Lower leg skin (tissue), 4 donors: ENCODE measurements at regions not wholly inside any gene's neighbourhood (a gene's known extent, or its start where the extent isn't known, plus 50 kb on each side); places are given as distances from the start of the nearest gene placed in this dataset.

Source experiments
- DNase-seq, 2 donors: peaks; one replicate each; pipeline ENCODE4 v3.0.0-alpha.2; 2019; ENCODE audit warnings: low spot score in 2 of 2
- H3K4me3 ChIP-seq: fragments of 200-600 bp; sonication (generic); 2 replicates; pipeline ENCODE4 v1.5.1; 2017; ENCODE audit warnings: mild to moderate bottlenecking, low read depth; ENCODE audit not compliant: poor library complexity, severe bottlenecking
- POLR2A ChIP-seq, 2 donors: fragments of 450-650 bp; IDR thresholded peaks; one replicate each; pipeline ENCODE4 v1.6.1; 2016 to 2017; ENCODE audit warnings: antibody characterized with exemption in 2 of 2, mild to moderate bottlenecking in 1 of 2, moderate library complexity in 1 of 2
- WGBS, 2 donors: methylation state at CpG; one replicate each; pipeline ENCODE4 v1.1.5; 2018; 5-methylcytosine and 5-hydroxymethylcytosine counted together
- intact Hi-C: fragments of 100-400 bp; cut with DNase I; formaldehyde crosslinking; loops from one replicate; pipeline ENCODE4 v1.15.0; 2023; ENCODE audit warnings: low total_unique reads
- TF ChIP-seq, protein P1 (sequence below), 3 donors: fragments of 450-650 bp; IDR thresholded peaks; one replicate each; pipeline ENCODE4 v1.5.1; 2016; ENCODE audit warnings: antibody characterized with exemption in 3 of 3, mild to moderate bottlenecking in 3 of 3, moderate library complexity in 2 of 3

DNA sequence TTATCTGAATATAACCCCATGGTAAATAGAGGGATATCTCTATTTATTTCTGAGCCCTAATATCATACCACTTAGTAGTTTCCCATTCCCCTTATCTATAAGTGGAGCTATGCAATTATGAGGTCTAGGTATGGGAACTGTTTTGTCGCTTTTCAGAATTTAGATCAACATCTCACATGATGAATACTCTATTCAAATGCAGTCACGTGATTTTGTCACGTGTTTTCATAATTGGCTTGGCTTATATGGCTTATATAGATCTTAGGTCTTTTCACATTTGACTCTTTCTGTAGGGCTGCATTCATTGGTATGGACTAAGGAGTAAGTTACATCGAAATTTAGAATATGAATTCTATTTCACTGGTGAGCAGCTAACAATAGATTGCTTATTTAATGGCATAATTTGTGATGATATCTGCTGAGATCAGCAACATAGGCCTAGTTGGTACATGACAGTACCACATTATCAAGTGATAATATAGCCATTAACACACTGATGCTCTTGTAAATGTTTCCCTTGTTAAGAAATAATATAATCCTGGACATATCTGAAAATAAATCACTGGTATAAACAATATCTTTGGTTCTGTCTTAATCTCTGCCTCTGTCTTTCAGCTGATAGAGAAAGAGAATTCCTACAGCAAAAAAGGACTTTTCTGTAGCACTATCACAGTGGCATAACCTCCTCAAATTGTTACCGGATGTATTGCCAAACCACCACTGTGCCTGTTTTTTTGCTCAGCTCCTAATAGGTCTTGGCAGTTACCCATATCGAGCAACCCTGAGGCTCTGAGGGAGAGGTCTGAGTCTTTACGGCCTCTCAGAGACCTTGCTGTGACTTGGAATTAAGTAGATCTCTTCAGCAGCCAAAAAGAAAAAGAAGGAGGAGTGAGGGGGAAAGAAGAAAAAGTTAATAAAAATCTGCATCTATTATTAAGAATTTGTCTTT, 357.1 kb downstream of the ZPLD1 start:
- no peak overlapping the region for H3K4me3 ChIP-seq
- TF ChIP-seq POLR2A (IDR thresholded peaks at IDR 0.05), result no peak
- TF ChIP-seq, protein P1, sequence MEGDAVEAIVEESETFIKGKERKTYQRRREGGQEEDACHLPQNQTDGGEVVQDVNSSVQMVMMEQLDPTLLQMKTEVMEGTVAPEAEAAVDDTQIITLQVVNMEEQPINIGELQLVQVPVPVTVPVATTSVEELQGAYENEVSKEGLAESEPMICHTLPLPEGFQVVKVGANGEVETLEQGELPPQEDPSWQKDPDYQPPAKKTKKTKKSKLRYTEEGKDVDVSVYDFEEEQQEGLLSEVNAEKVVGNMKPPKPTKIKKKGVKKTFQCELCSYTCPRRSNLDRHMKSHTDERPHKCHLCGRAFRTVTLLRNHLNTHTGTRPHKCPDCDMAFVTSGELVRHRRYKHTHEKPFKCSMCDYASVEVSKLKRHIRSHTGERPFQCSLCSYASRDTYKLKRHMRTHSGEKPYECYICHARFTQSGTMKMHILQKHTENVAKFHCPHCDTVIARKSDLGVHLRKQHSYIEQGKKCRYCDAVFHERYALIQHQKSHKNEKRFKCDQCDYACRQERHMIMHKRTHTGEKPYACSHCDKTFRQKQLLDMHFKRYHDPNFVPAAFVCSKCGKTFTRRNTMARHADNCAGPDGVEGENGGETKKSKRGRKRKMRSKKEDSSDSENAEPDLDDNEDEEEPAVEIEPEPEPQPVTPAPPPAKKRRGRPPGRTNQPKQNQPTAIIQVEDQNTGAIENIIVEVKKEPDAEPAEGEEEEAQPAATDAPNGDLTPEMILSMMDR (IDR thresholded peaks at IDR 0.05), result no peak
- intact Hi-C loops, result no loop called here
- WGBS, 2 donors, result 44 to 48% methylated on average over 7 of the region's 7 CpGs
- no peak for DNase-seq

DNA sequence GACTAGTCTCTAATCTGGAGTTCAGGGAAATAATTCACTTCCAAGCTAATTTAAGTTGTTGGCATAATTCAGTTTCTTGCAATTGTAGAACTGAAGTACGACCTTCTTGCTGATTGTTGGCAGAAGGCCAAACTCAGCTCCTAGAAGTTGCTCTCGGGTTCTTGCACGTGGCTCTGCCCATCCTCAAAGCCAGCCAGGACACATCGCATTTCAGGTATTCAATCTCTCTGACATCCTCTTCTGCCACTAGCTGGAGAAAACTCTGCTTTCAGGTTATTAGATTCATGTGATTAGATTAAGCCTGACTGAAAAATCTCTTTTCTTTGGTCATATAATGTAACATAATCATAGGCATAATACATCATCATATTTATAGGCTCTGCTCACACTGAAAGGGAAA, 362.0 kb downstream of the ZPLD1 start:
- DNase-seq, result no peak
- WGBS, 2 donors, result 32 to 35% methylated on average over 4 of the region's 4 CpGs
- TF ChIP-seq, protein P1 (IDR thresholded peaks at IDR 0.05), result no peak
- no peak for TF ChIP-seq POLR2A (IDR thresholded peaks at IDR 0.05)

DNA sequence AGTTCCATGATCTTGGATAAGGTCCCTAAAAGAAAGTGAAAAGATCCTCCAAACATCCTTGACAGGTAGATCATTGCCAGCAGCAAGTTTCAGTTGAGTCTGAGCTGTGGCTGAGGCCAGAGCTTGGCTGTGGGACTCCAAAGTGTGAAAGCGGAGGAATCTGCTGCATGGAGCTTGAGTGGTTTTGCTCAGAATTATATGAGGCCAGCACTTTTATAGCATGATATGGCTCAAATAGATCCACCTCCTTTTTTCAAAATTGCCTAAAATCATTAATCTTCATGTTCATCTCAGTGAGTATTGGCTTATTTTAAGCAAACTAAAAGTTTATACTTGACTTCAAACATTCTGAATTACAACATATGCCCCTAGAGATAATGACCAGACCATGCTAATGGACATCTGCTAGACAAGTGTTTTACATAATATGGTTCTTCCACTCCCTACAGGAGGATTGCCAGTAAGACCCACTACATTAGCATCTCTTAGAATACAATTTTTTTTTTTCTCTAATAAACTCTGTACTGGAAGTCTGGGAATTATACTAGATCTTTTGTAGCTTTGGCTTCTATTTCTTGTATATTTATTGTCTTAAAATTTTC, 368.1 kb downstream of the ZPLD1 start:
- no peak for DNase-seq
- H3K4me3 ChIP-seq, result no peak overlapping the region
- TF ChIP-seq, protein P1 (IDR thresholded peaks at IDR 0.05), result no peak
- no peak for TF ChIP-seq POLR2A (IDR thresholded peaks at IDR 0.05)
- intact Hi-C loops, result no loop called here
- WGBS, 2 donors, result 70 to 85% methylated on average over 1 of the region's 1 CpG

More for the DNA sequence above, 362.0 kb downstream of the ZPLD1 start:
- no peak overlapping the region for H3K4me3 ChIP-seq
- intact Hi-C loops, result no loop called here

DNA sequence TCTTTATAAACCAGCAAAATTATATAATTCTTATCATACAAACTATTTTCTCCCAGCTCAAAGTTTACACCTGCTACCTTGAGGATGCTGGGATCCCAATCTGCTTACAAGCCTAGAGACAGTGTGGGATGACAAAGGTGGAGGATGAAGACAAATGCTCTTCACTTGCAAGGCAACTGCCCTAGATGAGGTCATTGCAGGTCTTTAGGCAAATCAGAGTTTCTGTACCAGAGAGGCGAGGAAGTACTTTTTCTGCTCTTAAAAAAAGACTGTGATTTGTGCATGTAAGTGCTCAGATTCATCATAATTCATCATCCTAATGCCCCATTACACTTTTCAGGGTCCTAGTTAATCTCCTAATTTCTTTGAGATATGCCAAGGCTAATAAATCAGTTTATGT, 376.1 kb downstream of the ZPLD1 start:
- no peak overlapping the region for H3K4me3 ChIP-seq
- DNase-seq, result no peak
- WGBS, 2 donors, result 42 to 63% methylated on average over 1 of the region's 1 CpG
- intact Hi-C loops, result no loop called here
- TF ChIP-seq, protein P1 (IDR thresholded peaks at IDR 0.05), result no peak
- TF ChIP-seq POLR2A (IDR thresholded peaks at IDR 0.05), result no peak

DNA sequence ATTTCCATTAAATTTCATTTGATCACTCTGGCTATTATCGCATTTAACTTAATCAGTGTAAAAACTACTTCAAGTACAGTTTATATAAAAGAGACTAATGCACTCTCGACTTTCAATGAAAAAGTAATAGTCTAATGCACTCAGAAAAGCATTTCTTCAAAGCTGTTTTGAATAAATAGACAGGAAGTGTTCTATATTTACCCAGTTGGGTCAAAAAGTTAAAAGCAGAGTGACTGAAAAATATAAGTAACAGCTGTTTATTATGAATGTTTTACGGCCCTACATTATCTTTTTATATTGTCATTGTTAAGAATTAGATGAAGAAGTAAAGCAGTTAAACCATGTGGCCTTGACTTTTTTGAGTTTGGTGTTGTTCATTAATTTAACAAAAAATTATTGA, 391.8 kb downstream of the ZPLD1 start:
- TF ChIP-seq POLR2A (IDR thresholded peaks at IDR 0.05), result no peak
- TF ChIP-seq, protein P1 (IDR thresholded peaks at IDR 0.05), result no peak
- DNase-seq, result no peak
- no peak overlapping the region for H3K4me3 ChIP-seq
- intact Hi-C loops, result no loop called here
- 54 to 56% methylated on average over 3 of the region's 3 CpGs for WGBS, 2 donors
